SK-N-MC (cell line): ENCODE measurements at regions not wholly inside any gene's neighbourhood (a gene's known extent, or its start where the extent isn't known, plus 50 kb on each side); places are given as distances from the start of the nearest gene placed in this dataset.
"Not testable (repeated sequence)": the region's sequence is repeated elsewhere in the genome, so short reads cannot be mapped to it uniquely, and the experiment has no call there.

Experiments used
- DNase-seq: peaks from one replicate; pipeline ENCODE4 v3.0.0-alpha.2; 2011; ENCODE audit warnings: low read depth, low spot score
- H3K27ac ChIP-seq: fragments of 200-600 bp; sonication (generic); 2 replicates; pipeline ENCODE4 v1.5.1; 2016; ENCODE audit warnings: mixed run types
- H3K36me3 ChIP-seq: fragments of 200-600 bp; sonication (generic); 2 replicates; pipeline ENCODE4 v1.6.1; 2017; ENCODE audit warnings: antibody characterized with exemption, low read length, mixed read lengths; ENCODE audit not compliant: insufficient read depth
- H3K4me3 ChIP-seq: fragments of 200-600 bp; sonication (generic); 2 replicates; pipeline ENCODE4 v1.5.1; 2016
- H3K9ac ChIP-seq: fragments of 200-600 bp; sonication (generic); 2 replicates; pipeline ENCODE4 v1.8.0; 2017; ENCODE audit warnings: mixed run types, mixed read lengths; ENCODE audit not compliant: insufficient read length
- H3K9me3 ChIP-seq: fragments of 200-600 bp; sonication (generic); 2 replicates; pipeline ENCODE4 v1.6.1; 2017; ENCODE audit warnings: low read depth, mild to moderate bottlenecking, antibody characterized with exemption, low read length, moderate library complexity, mixed read lengths
- EZH2 ChIP-seq: fragments of 200-600 bp; sonication (generic); IDR thresholded peaks from one replicate; pipeline ENCODE4 v1.6.1; 2017; ENCODE audit warnings: antibody characterized with exemption
- FOXP2 ChIP-seq: optimal IDR thresholded peaks from 2 replicates; pipeline ENCODE3; 2011; ENCODE audit warnings: mild to moderate bottlenecking, moderate library complexity; ENCODE audit not compliant: insufficient read depth; ENCODE audit errors: extremely low read length, control extremely low read depth
- POLR2AphosphoS5 ChIP-seq: IDR thresholded peaks from 2 replicates; pipeline ENCODE4 v1.6.1; 2012; ENCODE audit warnings: mild to moderate bottlenecking, low read depth, low read length, borderline replicate concordance

DNA sequence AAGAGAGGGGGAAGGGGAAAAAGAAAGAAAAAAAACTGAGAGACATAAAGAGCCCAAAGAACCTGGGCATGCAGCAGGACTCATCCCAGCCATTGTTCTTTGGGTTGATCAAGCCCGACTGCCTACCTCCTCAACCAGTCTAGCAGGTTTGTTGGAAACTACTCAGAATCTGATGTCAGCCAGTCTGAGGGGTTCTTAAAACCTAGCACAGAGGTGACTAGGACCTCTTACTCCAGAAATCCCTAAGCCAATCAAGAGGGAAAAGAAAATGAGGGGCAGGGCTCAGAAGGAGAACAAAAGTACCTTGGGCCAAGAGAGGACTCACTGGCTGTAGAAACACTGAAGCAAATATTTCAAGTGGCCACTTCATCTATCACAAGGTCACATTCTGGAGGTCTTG is 228.0 kb downstream of the AASDHPPT start:
- DNase-seq = no peak
- TF ChIP-seq POLR2AphosphoS5 (no peak), EZH2 (no peak), FOXP2 (no peak)
- no peaks in the 10 kb centered on the region for H3K36me3 ChIP-seq
- H3K4me3 ChIP-seq = no peak overlapping the region
- no peaks in the 10 kb centered on the region for H3K9me3 ChIP-seq
- H3K27ac ChIP-seq = no peak overlapping the region
- no peak overlapping the region for H3K9ac ChIP-seq

DNA sequence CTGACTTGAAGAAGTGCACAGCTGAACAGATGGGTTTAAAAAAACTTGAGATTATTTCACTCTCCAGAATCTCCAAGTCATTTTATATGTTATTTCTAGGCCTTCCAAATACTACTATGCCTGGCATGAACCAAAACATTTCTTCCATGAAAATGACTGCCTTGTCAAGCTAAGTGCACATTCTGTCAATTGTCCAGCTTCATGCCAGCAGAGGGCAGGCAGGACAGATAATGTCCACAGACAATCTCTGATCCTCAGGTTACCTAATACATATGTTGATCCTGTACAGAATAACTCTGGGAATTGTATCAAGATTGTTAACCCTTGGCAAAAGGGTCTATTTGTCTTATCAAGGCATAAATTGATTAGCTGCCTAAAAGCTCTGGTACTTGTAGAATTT is 229.5 kb downstream of the AASDHPPT start:
- DNase-seq = no peak
- H3K27ac ChIP-seq = no peak overlapping the region
- H3K9ac ChIP-seq = no peak overlapping the region
- TF ChIP-seq FOXP2 = no peak
- TF ChIP-seq EZH2 = no peak
- no peak for TF ChIP-seq POLR2AphosphoS5
- H3K4me3 ChIP-seq = no peak overlapping the region
- H3K36me3 ChIP-seq = no peaks in the 10 kb centered on the region
- H3K9me3 ChIP-seq = no peaks in the 10 kb centered on the region

- DNase-seq = no peak
- Histone ChIP-seq H3K9me3 (no peaks in the 10 kb centered on the region), H3K4me3 (no peak overlapping the region), H3K27ac (no peak overlapping the region), H3K36me3 (no peaks in the 10 kb centered on the region), H3K9ac (no peak overlapping the region)
- no peak for TF ChIP-seq EZH2
These were observed 231.7 kb downstream of the AASDHPPT start for GRCh38 chr11:106309070-106309684.

- no peak overlapping the region for H3K4me3 ChIP-seq
- H3K9me3 ChIP-seq = no peaks in the 10 kb centered on the region
- TF ChIP-seq FOXP2 = no peak
- TF ChIP-seq EZH2 = no peak
- no peak for TF ChIP-seq POLR2AphosphoS5
- no peak overlapping the region for H3K9ac ChIP-seq
- no peaks in the 10 kb centered on the region for H3K36me3 ChIP-seq
- no peak for DNase-seq
- H3K27ac ChIP-seq = no peak overlapping the region
These were observed 234.2 kb downstream of the AASDHPPT start for GRCh38 chr11:106311531-106312230.

DNA sequence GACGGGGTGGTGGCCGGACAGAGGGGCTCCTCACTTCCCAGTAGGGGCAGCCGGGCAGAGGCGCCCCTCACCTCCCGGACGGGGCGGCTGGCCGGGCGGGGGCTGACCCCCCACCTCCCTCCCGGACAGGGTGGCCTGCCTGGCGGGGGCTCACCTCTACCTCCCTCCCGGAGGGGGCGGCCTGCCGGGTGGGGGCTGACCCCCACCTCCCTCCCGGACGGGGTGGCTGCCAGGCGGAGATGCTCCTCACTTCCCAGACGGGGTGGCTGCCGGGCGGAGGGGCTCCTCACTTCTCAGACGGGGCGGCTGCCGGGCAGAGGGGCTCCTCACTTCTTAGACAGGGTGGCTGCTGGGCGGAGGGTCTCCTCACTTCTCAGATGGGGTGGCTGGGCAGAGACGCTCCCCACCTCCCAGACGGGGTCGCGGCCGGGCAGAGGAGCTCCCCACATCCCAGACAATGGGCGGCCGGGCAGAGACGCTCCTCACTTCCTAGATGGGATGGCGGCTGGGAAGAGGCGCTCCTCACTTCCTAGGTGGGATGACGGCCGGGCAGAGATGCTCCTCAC is 239.8 kb downstream of the AASDHPPT start:
- H3K36me3 ChIP-seq, H3K27ac ChIP-seq, H3K4me3 ChIP-seq, H3K9me3 ChIP-seq, H3K9ac ChIP-seq, DNase-seq: not testable (repeated sequence)

DNA sequence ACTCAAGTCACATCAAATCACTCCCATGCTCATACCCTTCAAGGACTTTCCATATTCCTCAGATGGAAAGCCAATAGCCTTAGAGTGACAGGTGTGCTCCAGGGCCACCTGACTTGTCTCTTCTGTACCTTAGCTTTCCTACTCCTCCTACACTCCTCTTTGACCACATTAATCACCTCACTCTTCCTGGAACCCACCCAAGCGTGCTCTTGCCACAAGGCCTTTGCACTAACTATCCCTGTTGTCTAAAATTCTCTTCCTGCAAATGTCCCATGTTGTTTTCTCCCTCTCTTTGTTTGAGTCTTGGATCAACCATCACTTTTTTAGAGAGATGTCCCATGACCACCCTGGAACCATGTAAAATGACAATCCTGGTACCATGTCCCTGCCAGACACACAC is 244.1 kb downstream of the AASDHPPT start:
- Histone ChIP-seq H3K9me3 (no peaks in the 10 kb centered on the region), H3K27ac (no peak overlapping the region), H3K4me3 (no peak overlapping the region), H3K9ac (no peak overlapping the region), H3K36me3 (no peaks in the 10 kb centered on the region)
- DNase-seq = no peak
- no peak for TF ChIP-seq POLR2AphosphoS5
- no peak for TF ChIP-seq FOXP2
- TF ChIP-seq EZH2 = no peak

DNA sequence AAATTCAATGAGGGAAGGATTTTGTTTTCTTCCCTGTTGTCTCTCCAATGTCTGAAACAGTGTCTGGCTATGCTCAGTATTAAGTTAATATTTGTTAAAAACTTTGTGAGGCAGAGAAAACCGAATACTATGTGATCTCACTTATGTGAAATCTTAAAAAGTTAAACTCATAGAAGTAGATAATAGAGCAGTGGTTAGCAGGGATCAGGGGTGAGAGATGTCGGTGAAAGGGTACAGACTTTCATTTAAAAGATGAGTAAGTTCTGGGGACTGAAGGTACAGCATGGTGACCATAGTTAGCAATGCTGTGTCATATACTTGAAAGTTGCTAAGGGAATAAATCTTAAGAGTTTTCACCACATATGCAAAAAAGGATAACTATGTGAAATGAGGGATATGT is 244.6 kb downstream of the AASDHPPT start:
- no peak overlapping the region for H3K27ac ChIP-seq

DNA sequence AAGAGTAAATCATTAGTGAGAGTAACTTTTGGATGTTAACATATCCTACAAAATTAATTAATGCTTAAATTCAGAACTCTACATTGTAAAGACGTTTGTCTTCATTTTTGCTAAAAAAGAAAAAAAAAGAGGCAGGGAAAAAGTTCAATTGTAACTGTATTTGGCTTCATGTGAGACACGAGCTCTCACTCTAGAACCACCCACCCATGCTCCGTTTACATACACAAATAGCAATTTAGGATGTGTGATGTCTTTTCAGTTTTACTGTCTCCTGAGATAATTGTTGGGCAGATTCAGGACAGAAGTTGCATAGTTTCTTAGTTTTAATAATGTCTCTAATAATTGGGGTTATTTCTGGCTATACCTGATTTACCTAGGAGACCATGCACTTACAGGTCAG is 248.6 kb downstream of the AASDHPPT start:
- Histone ChIP-seq H3K27ac (no peak overlapping the region), H3K9me3 (no peaks in the 10 kb centered on the region), H3K9ac (no peak overlapping the region), H3K36me3 (no peaks in the 10 kb centered on the region), H3K4me3 (no peak overlapping the region)
- DNase-seq = no peak
- TF ChIP-seq EZH2 (no peak), FOXP2 (no peak), POLR2AphosphoS5 (no peak)

More for the DNA sequence above, 244.6 kb downstream of the AASDHPPT start:
- Histone ChIP-seq H3K4me3 (no peak overlapping the region), H3K9ac (no peak overlapping the region), H3K36me3 (no peaks in the 10 kb centered on the region), H3K9me3 (no peaks in the 10 kb centered on the region)
- TF ChIP-seq EZH2 = no peak
- no peak for TF ChIP-seq POLR2AphosphoS5
- TF ChIP-seq FOXP2 = no peak
- no peak for DNase-seq

DNA sequence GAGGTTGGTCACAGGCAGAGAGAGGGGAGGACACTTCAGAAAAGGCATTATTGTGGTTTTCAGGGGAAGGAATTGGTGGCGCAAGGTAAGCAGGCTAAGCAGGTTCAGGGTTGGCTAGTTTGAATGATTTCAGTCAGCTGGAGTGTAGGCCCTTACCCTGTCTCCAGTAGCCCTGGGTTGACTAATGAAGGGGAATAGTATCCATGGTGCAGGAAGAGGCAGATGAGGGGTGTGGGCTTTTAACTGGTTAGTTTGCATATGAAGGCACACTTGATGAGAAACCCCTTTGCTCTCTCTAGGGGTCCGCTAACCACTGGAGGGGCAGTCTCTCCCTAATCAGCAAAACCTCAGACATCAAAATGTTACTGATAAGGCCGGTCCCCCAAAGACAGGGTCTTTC is 249.7 kb downstream of the AASDHPPT start:
- Histone ChIP-seq H3K9ac (no peak overlapping the region), H3K4me3 (no peak overlapping the region), H3K27ac (no peak overlapping the region), H3K9me3 (no peaks in the 10 kb centered on the region), H3K36me3 (no peaks in the 10 kb centered on the region)
- TF ChIP-seq POLR2AphosphoS5 (no peak), EZH2 (no peak), FOXP2 (no peak)
- no peak for DNase-seq
